Esophagus squamous epithelium (tissue), 4 donors: ENCODE measurements at regions not wholly inside any gene's neighbourhood (a gene's known extent, or its start where the extent isn't known, plus 50 kb on each side); places are given as distances from the start of the nearest gene placed in this dataset.

Experiments used
- POLR2A ChIP-seq, 4 donors: fragments of 450-650 bp; IDR thresholded peaks; one replicate each; pipeline ENCODE4 v1.6.1; 2017; ENCODE audit warnings: antibody characterized with exemption in 4 of 4, mild to moderate bottlenecking in 4 of 4, moderate library complexity in 3 of 4
- TF ChIP-seq, protein P1 (sequence below), 6 experiments: fragments of 450-650 bp in 4 of 6; fragments of 200-600 bp in 2 of 6; sonication (generic) in 2 of 6; IDR thresholded peaks; one replicate each; pipeline ENCODE4 v1.5.1; 2016 to 2019; ENCODE audit warnings: antibody characterized with exemption in 6 of 6, mild to moderate bottlenecking in 4 of 6, moderate library complexity in 4 of 6

DNA sequence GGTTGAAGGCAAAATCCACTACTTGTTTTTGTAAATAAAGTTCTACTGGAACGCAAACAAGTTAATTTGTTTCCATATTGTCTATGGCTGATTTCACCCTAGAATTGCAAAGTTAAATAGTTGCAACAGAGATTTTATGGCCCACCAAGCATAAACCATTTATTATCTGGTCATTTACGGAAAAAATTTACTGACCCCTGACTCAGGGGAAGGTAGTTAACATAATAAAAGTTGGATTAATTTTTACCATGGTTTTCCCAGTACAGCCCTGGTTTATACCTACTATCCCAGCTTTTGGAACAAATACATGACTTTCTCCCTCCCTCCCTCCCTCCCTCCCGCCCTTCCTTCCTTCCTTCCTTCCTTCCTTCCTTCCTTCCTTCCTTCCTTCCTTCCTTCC, 588.9 kb upstream of the TMEFF2 start:
- no peak for TF ChIP-seq POLR2A (IDR thresholded peaks at IDR 0.05)
- TF ChIP-seq, protein P1, sequence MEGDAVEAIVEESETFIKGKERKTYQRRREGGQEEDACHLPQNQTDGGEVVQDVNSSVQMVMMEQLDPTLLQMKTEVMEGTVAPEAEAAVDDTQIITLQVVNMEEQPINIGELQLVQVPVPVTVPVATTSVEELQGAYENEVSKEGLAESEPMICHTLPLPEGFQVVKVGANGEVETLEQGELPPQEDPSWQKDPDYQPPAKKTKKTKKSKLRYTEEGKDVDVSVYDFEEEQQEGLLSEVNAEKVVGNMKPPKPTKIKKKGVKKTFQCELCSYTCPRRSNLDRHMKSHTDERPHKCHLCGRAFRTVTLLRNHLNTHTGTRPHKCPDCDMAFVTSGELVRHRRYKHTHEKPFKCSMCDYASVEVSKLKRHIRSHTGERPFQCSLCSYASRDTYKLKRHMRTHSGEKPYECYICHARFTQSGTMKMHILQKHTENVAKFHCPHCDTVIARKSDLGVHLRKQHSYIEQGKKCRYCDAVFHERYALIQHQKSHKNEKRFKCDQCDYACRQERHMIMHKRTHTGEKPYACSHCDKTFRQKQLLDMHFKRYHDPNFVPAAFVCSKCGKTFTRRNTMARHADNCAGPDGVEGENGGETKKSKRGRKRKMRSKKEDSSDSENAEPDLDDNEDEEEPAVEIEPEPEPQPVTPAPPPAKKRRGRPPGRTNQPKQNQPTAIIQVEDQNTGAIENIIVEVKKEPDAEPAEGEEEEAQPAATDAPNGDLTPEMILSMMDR (IDR thresholded peaks at IDR 0.05), result no peak
